H1 (cell line): ENCODE measurements at regions not wholly inside any gene's neighbourhood (a gene's known extent, or its start where the extent isn't known, plus 50 kb on each side); places are given as distances from the start of the nearest gene placed in this dataset.

Source experiments
- POLR2A ChIP-seq, 2 experiments: IDR thresholded peaks; 1 replicate in 1 of 2; 2 replicates in 1 of 2; pipeline ENCODE4 v1.6.1; 2011; ENCODE audit warnings: low read depth in 2 of 2, low read length in 2 of 2, mild to moderate bottlenecking in 2 of 2; ENCODE audit errors: control extremely low read depth in 1 of 2
- RAD21 ChIP-seq, 2 experiments: IDR thresholded peaks in 1 of 2; conservative IDR thresholded peaks in 1 of 2; 2 replicates each; pipeline ENCODE4 v1.6.1; 2011; ENCODE audit warnings: low read depth in 2 of 2, low read length in 2 of 2, improper control_type of control experiment in 1 of 2, inconsistent platforms in 1 of 2, mild to moderate bottlenecking in 1 of 2, moderate library complexity in 1 of 2
- TF ChIP-seq, protein P1 (sequence below): fragments of 300-600 bp; sonication (generic); IDR thresholded peaks from 2 replicates; pipeline ENCODE4 v1.7.1; 2012; ENCODE audit warnings: low read length, moderate library complexity, mild to moderate bottlenecking, inconsistent platforms; ENCODE audit not compliant: insufficient replicate concordance
- TF ChIP-seq, protein P2 (sequence below): IDR thresholded peaks from 2 replicates; pipeline ENCODE4 v1.6.1; 2011; ENCODE audit warnings: low read length, improper control_type of control experiment

DNA sequence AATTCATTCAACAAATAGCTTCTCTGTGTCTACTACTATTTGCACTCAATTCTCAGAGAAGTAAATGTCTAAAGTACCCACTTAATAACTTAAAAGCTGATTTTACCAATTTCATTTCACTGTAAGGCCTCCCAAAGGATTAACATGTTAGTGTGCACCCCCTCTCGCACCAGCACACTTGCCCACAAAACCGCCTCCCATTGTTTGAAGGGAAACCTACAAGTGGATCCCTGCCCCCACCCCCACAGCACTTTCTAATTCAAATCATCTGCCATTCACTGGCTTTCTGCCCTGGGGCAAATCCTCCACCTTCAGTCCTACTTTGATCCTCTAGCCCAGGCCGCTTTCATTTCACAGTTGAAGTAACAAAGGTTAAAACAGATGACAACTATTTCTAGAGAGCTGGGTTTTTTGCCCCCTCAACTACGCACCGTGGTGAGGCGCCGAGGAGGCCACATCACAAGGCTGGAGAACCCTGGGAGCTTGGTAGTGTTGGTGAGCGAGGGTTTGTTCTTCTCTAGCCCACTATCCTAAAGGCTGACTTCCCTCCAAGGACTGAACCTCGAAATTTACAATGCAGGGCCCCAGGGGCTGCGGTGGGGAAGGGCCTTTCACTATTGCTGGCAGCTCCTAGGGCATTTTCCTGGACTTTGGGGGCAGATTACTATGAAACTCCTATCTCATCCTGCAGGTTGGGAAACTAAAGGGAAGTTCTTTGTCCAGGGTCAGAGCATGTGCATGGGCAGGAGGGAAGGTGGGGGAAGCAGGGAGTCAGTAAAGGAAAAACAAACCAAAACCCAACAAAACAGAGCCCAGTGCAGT, 517.4 kb upstream of the ZMIZ1 start (continued):
- TF ChIP-seq, protein P1, sequence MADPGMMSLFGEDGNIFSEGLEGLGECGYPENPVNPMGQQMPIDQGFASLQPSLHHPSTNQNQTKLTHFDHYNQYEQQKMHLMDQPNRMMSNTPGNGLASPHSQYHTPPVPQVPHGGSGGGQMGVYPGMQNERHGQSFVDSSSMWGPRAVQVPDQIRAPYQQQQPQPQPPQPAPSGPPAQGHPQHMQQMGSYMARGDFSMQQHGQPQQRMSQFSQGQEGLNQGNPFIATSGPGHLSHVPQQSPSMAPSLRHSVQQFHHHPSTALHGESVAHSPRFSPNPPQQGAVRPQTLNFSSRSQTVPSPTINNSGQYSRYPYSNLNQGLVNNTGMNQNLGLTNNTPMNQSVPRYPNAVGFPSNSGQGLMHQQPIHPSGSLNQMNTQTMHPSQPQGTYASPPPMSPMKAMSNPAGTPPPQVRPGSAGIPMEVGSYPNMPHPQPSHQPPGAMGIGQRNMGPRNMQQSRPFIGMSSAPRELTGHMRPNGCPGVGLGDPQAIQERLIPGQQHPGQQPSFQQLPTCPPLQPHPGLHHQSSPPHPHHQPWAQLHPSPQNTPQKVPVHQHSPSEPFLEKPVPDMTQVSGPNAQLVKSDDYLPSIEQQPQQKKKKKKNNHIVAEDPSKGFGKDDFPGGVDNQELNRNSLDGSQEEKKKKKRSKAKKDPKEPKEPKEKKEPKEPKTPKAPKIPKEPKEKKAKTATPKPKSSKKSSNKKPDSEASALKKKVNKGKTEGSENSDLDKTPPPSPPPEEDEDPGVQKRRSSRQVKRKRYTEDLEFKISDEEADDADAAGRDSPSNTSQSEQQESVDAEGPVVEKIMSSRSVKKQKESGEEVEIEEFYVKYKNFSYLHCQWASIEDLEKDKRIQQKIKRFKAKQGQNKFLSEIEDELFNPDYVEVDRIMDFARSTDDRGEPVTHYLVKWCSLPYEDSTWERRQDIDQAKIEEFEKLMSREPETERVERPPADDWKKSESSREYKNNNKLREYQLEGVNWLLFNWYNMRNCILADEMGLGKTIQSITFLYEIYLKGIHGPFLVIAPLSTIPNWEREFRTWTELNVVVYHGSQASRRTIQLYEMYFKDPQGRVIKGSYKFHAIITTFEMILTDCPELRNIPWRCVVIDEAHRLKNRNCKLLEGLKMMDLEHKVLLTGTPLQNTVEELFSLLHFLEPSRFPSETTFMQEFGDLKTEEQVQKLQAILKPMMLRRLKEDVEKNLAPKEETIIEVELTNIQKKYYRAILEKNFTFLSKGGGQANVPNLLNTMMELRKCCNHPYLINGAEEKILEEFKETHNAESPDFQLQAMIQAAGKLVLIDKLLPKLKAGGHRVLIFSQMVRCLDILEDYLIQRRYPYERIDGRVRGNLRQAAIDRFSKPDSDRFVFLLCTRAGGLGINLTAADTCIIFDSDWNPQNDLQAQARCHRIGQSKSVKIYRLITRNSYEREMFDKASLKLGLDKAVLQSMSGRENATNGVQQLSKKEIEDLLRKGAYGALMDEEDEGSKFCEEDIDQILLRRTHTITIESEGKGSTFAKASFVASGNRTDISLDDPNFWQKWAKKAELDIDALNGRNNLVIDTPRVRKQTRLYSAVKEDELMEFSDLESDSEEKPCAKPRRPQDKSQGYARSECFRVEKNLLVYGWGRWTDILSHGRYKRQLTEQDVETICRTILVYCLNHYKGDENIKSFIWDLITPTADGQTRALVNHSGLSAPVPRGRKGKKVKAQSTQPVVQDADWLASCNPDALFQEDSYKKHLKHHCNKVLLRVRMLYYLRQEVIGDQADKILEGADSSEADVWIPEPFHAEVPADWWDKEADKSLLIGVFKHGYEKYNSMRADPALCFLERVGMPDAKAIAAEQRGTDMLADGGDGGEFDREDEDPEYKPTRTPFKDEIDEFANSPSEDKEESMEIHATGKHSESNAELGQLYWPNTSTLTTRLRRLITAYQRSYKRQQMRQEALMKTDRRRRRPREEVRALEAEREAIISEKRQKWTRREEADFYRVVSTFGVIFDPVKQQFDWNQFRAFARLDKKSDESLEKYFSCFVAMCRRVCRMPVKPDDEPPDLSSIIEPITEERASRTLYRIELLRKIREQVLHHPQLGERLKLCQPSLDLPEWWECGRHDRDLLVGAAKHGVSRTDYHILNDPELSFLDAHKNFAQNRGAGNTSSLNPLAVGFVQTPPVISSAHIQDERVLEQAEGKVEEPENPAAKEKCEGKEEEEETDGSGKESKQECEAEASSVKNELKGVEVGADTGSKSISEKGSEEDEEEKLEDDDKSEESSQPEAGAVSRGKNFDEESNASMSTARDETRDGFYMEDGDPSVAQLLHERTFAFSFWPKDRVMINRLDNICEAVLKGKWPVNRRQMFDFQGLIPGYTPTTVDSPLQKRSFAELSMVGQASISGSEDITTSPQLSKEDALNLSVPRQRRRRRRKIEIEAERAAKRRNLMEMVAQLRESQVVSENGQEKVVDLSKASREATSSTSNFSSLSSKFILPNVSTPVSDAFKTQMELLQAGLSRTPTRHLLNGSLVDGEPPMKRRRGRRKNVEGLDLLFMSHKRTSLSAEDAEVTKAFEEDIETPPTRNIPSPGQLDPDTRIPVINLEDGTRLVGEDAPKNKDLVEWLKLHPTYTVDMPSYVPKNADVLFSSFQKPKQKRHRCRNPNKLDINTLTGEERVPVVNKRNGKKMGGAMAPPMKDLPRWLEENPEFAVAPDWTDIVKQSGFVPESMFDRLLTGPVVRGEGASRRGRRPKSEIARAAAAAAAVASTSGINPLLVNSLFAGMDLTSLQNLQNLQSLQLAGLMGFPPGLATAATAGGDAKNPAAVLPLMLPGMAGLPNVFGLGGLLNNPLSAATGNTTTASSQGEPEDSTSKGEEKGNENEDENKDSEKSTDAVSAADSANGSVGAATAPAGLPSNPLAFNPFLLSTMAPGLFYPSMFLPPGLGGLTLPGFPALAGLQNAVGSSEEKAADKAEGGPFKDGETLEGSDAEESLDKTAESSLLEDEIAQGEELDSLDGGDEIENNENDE: peak; percentile 30
- TF ChIP-seq RAD21 (IDR thresholded peaks at IDR 0.05 in 1 of 2, conservative IDR thresholded peaks at IDR 0.05 in 1 of 2; ENCODE audit: low read depth in 2 of 2, low read length in 2 of 2): 0 out of 4 replicates have a peak, but pooled peaks of 1 of the 2 experiments have one; percentile 4
- TF ChIP-seq, protein P2, sequence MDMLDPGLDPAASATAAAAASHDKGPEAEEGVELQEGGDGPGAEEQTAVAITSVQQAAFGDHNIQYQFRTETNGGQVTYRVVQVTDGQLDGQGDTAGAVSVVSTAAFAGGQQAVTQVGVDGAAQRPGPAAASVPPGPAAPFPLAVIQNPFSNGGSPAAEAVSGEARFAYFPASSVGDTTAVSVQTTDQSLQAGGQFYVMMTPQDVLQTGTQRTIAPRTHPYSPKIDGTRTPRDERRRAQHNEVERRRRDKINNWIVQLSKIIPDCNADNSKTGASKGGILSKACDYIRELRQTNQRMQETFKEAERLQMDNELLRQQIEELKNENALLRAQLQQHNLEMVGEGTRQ: no peak
- TF ChIP-seq POLR2A (IDR thresholded peaks at IDR 0.05; ENCODE audit: control extremely low read depth in 1 of 2, low read depth in 2 of 2, low read length in 2 of 2): no peak
